Mesendoderm (in vitro differentiated cells): ENCODE measurements at regions not wholly inside any gene's neighbourhood (a gene's known extent, or its start where the extent isn't known, plus 50 kb on each side); places are given as distances from the start of the nearest gene placed in this dataset.

Experiments used
- DNase-seq: peaks from one replicate; pipeline ENCODE4 v3.0.0; 2013
- H2AK5ac ChIP-seq: 2 replicates; pipeline ENCODE4 v1.6.1; 2013; ENCODE audit warnings: low read length, inconsistent platforms
- H2BK120ac ChIP-seq: 2 replicates; pipeline ENCODE4 v1.6.1; 2013; ENCODE audit warnings: low read depth, mild to moderate bottlenecking, low read length, moderate library complexity, mixed read lengths
- H2BK15ac ChIP-seq: replicated peaks from 2 replicates; pipeline ENCODE4 v1.6.1; 2013; ENCODE audit warnings: low read depth, mild to moderate bottlenecking, moderate library complexity
- H2BK5ac ChIP-seq: 2 replicates; pipeline ENCODE4 v1.6.1; 2013; ENCODE audit warnings: low read length, inconsistent platforms
- H3K18ac ChIP-seq: 2 replicates; pipeline ENCODE4 v1.6.1; 2013; ENCODE audit warnings: mild to moderate bottlenecking, low read length, mixed read lengths
- H3K23ac ChIP-seq: one replicate; pipeline ENCODE4 v1.6.1; 2013; ENCODE audit warnings: low read length
- H3K27ac ChIP-seq: 2 replicates; pipeline ENCODE4 v1.5.1; 2013; ENCODE audit warnings: low read depth, mild to moderate bottlenecking, inconsistent platforms, low read length, moderate library complexity
- H3K27me3 ChIP-seq: 2 replicates; pipeline ENCODE4 v1.6.1; 2013; ENCODE audit warnings: low read length, control low read depth, mild to moderate bottlenecking, inconsistent platforms; ENCODE audit not compliant: insufficient read depth, poor library complexity
- H3K36me3 ChIP-seq: 2 replicates; pipeline ENCODE4 v1.6.1; 2013; ENCODE audit warnings: low read length, inconsistent platforms; ENCODE audit not compliant: control insufficient read depth, insufficient read depth
- H3K4ac ChIP-seq: one replicate; pipeline ENCODE4 v1.6.1; 2013; ENCODE audit warnings: low read depth, mild to moderate bottlenecking, low read length, moderate library complexity
- H3K4me1 ChIP-seq: 2 replicates; pipeline ENCODE4 v1.6.1; 2013; ENCODE audit warnings: low read depth, low read length, inconsistent platforms; ENCODE audit not compliant: control insufficient read depth
- H3K4me2 ChIP-seq: 2 replicates; pipeline ENCODE4 v1.6.1; 2013; ENCODE audit warnings: low read length
- H3K4me3 ChIP-seq: 2 replicates; pipeline ENCODE4 v1.5.1; 2013; ENCODE audit warnings: mild to moderate bottlenecking, low read length
- H3K56ac ChIP-seq: one replicate; pipeline ENCODE4 v1.6.1; 2013; ENCODE audit warnings: low read length
- H3K79me1 ChIP-seq: 2 replicates; pipeline ENCODE4 v1.6.1; 2013; ENCODE audit warnings: low read length, inconsistent platforms
- H3K79me2 ChIP-seq: 2 replicates; pipeline ENCODE4 v1.6.1; 2013; ENCODE audit warnings: mild to moderate bottlenecking, low read length; ENCODE audit not compliant: control insufficient read depth, insufficient read depth
- H3K9ac ChIP-seq: 2 replicates; pipeline ENCODE4 v1.6.1; 2013; ENCODE audit warnings: low read length, inconsistent platforms
- H4K5ac ChIP-seq: one replicate; pipeline ENCODE4 v1.6.1; 2013; ENCODE audit warnings: low read length
- H4K8ac ChIP-seq: one replicate; pipeline ENCODE4 v1.6.1; 2013; ENCODE audit warnings: low read depth, mild to moderate bottlenecking, control low read depth, low read length, moderate library complexity
- WGBS: extraction: QIAGEN DNeasy Blood & Tissue Kit; methylation state at CpG from one replicate; pipeline ENCODE4 v1.1.7; 2013; ENCODE audit warnings: low lambda C conversion rate, missing lambda C conversion rate; ENCODE audit not compliant: insufficient coverage; ENCODE audit errors: extremely low coverage; 5-methylcytosine and 5-hydroxymethylcytosine counted together

- Histone ChIP-seq H3K18ac (no peak overlapping the region), H4K8ac (no peak overlapping the region), H3K36me3 (no peaks in the 10 kb centered on the region), H3K79me2 (no peaks in the 10 kb centered on the region), H3K27ac (no peak overlapping the region), H3K9ac (no peak overlapping the region), H3K4ac (no peak overlapping the region), H3K4me1 (peaks cover 6% of the 10 kb centered on the region), H2AK5ac (peak overlapping the region; percentile 44), H3K4me3 (no peak overlapping the region), H2BK5ac (no peak overlapping the region), H3K56ac (no peak overlapping the region), H2BK120ac (no peak overlapping the region), H3K79me1 (no peaks in the 10 kb centered on the region), H3K27me3 (no peaks in the 10 kb centered on the region), H3K4me2 (no peak overlapping the region), H3K23ac (no peak overlapping the region), H4K5ac (no peak overlapping the region), H2BK15ac (no peak overlapping the region)
- no CpG with 5 or more reads among the region's 15 CpGs for WGBS
- no peak for DNase-seq
Observed at GRCh38 chr11:70532731-70533130, 134.4 kb downstream of the CTTN start.

- Histone ChIP-seq H3K4me1 (peaks cover 8% of the 10 kb centered on the region), H2BK15ac (no peak overlapping the region), H3K27me3 (no peaks in the 10 kb centered on the region), H3K79me2 (no peaks in the 10 kb centered on the region), H3K79me1 (no peaks in the 10 kb centered on the region), H3K4ac (no peak overlapping the region), H3K23ac (no peak overlapping the region), H2BK5ac (no peak overlapping the region), H4K8ac (no peak overlapping the region), H3K4me2 (no peak overlapping the region), H3K4me3 (no peak overlapping the region), H3K9ac (no peak overlapping the region), H3K18ac (no peak overlapping the region), H2BK120ac (no peak overlapping the region), H4K5ac (no peak overlapping the region), H2AK5ac (no peak overlapping the region), H3K36me3 (no peaks in the 10 kb centered on the region), H3K56ac (no peak overlapping the region), H3K27ac (no peak overlapping the region)
- DNase-seq, result no peak
- no CpG with 5 or more reads among the region's 16 CpGs for WGBS
Observed at GRCh38 chr11:70535191-70535971, 137.1 kb downstream of the CTTN start.

DNA sequence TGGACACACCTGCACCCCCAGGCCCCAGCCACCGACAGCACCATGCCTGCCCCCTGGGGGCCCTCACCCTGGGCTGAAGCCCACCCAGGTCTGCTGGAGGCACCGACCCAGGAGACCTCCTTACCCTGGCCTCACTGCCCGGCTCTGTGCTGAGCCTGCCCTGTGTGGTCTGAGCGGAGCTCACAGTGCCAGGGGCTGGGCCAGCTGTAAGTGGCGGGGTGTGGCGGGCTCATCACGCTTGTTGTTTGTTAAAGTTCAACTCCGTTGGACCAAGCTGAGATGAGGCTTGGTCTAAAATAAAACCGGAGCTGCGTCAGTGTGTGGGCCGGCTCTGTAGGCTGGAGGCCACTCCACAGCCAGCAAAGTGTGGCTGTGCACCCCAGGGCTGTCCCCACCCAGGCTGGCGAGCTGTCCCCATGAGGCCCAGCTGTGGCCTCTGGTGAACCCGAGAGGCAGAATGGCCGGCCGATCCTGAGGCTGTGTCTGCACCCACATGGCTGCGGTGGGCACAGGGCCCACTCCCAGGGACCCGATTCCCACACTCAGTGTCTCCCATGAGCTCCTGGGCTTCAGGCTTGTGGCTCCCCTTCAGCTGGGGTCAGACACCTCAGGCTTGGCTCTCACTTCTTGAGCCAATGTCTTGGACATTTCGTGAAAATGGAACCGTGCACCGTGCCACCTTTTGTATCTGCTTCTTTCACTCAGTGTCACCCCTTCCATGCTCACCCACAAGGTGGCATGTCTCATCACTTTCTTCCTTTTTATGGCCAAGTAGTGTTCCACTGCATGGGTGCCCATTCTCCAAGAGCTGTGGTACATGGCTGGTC lies 137.9 kb downstream of the CTTN start:
- Histone ChIP-seq H3K79me1 (no peaks in the 10 kb centered on the region), H3K4me1 (peaks cover 8% of the 10 kb centered on the region), H3K56ac (no peak overlapping the region), H3K27ac (no peak overlapping the region), H3K4ac (no peak overlapping the region), H3K18ac (no peak overlapping the region), H3K4me3 (no peak overlapping the region), H2BK15ac (no peak overlapping the region), H4K8ac (no peak overlapping the region), H3K23ac (no peak overlapping the region), H3K27me3 (no peaks in the 10 kb centered on the region), H2BK120ac (no peak overlapping the region), H3K4me2 (no peak overlapping the region), H2AK5ac (no peak overlapping the region), H3K9ac (no peak overlapping the region), H3K79me2 (no peaks in the 10 kb centered on the region), H2BK5ac (no peak overlapping the region), H4K5ac (no peak overlapping the region), H3K36me3 (no peaks in the 10 kb centered on the region)
- no peak for DNase-seq
- no CpG with 5 or more reads among the region's 20 CpGs for WGBS

DNA sequence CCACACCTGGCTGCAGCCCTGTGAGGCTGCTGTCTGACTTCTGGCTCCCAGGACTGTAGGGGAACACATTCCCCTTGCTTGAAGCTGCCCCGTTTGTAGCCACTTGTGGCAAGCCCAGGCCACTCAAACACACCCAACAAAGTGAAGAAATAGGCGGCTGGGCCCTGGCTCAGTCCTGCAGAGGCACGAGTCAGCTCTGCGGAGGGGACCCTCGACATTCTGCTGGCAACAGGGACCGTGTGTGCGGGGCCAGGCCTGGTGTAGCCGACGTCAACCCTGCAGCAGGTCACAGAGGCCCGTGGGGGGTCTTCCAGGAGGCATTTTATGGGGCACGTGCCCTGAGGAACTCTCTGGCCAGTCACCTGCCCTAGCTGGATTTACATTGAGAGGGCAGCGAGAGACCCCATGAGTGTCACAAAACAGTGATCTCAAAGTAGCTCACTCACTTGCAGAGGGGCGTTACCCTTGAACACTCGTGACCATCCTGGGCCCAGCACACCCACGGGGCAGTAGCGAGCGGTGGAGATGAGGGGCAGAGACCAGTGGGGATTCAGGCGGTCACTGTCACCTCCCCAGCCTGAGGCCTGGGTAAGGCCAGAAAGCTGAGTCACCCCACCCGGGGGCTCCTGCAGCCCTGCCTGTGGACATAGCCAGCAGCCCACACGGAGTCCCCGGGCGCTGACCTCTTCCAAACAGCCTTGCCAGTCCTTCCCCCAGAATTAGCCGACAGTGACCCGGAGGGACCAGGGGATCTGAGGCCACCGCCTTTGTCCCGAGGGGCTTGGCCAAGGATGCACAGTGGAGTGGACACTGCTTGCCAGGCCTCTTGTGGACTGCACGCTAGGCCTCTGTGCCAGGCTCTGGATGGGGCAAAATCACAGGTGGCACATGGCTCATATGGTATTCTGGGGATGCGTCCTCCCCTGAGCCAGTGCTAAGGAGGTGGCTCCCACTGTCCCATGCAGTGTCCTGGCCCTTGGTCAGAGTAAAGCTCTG lies 139.5 kb downstream of the CTTN start:
- no peak overlapping the region for H3K4ac ChIP-seq
- no CpG with 5 or more reads among the region's 28 CpGs for WGBS
- no peaks in the 10 kb centered on the region for H3K79me2 ChIP-seq
- DNase-seq, result no peak
- H2BK5ac ChIP-seq, result no peak overlapping the region
- H3K56ac ChIP-seq, result no peak overlapping the region
- H2BK120ac ChIP-seq, result no peak overlapping the region
- H3K9ac ChIP-seq, result no peak overlapping the region
- no peaks in the 10 kb centered on the region for H3K79me1 ChIP-seq
- H2BK15ac ChIP-seq, result no peak overlapping the region
- no peak overlapping the region for H3K23ac ChIP-seq
- no peak overlapping the region for H3K4me2 ChIP-seq
- no peak overlapping the region for H4K8ac ChIP-seq
- peaks cover 2% of the 10 kb centered on the region for H3K4me1 ChIP-seq
- no peak overlapping the region for H2AK5ac ChIP-seq
- H3K18ac ChIP-seq, result no peak overlapping the region
- no peaks in the 10 kb centered on the region for H3K27me3 ChIP-seq
- no peak overlapping the region for H4K5ac ChIP-seq
- H3K4me3 ChIP-seq, result no peak overlapping the region
- H3K27ac ChIP-seq, result no peak overlapping the region
- no peaks in the 10 kb centered on the region for H3K36me3 ChIP-seq

DNA sequence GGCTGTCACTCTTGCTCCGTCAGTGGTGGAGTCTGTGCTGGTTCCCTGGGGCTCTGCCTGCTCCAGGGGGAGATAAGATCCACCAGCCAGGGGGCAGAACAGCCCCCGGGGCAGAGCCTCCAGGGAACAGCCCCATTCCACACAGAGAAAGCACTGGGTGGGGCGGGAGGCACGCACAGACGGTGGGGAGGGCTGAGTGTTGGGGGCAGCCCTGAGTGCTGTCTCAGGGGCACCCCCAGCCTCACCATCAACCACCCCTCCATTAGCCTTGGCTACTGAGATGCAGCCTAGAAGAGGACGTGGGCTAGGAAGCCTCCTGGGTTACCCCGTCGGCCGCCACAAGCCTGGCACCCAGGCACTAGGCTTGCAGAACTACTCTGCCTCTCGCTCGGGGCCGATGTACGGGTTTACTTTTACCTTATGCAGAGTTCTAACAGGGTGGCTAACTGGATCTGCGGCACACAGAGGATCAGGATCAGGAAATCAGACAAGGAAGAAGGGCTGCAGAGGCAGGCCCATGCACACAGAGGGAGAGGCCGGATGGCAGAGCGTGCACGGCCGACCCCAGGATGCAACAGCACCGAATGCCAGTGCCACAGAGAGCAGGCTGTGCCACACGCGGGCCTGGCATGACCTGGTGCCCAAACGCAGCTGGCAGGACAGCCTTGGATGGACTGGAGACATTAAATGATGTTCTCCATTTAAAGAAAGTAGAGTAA lies 140.5 kb downstream of the CTTN start:
- H3K4me1 ChIP-seq, result peaks cover 2% of the 10 kb centered on the region
- no CpG with 5 or more reads among the region's 22 CpGs for WGBS
- H3K27me3 ChIP-seq, result no peaks in the 10 kb centered on the region
- H3K9ac ChIP-seq, result no peak overlapping the region
- no peak overlapping the region for H2BK5ac ChIP-seq
- no peak overlapping the region for H3K4me2 ChIP-seq
- H3K27ac ChIP-seq, result no peak overlapping the region
- no peak overlapping the region for H4K8ac ChIP-seq
- H3K4ac ChIP-seq, result no peak overlapping the region
- no peaks in the 10 kb centered on the region for H3K36me3 ChIP-seq
- H3K4me3 ChIP-seq, result no peak overlapping the region
- no peak overlapping the region for H4K5ac ChIP-seq
- no peaks in the 10 kb centered on the region for H3K79me2 ChIP-seq
- no peak for DNase-seq
- H2BK15ac ChIP-seq, result no peak overlapping the region
- no peak overlapping the region for H2BK120ac ChIP-seq
- no peak overlapping the region for H3K18ac ChIP-seq
- H2AK5ac ChIP-seq, result no peak overlapping the region
- H3K79me1 ChIP-seq, result no peaks in the 10 kb centered on the region
- no peak overlapping the region for H3K23ac ChIP-seq
- no peak overlapping the region for H3K56ac ChIP-seq
